ENCODE measurements at regions not wholly inside any gene's neighbourhood (a gene's known extent, or its start where the extent isn't known, plus 50 kb on each side); places are given as distances from the start of the nearest gene placed in this dataset.

- TF ChIP-seq CTCF (conservative IDR thresholded peaks at IDR 0.05 in 1 of 2, IDR thresholded peaks at IDR 0.05 in 1 of 2; ENCODE audit: low read depth in 1 of 2, low read length in 2 of 2) (no peak), EZH2 (IDR thresholded peaks at IDR 0.05; ENCODE audit: low read length, missing control alignments) (no peak)
These were observed 493.4 kb downstream of the OTOL1 start for GRCh38 chr3:161990036-161990435.
